ENCODE measurements at regions not wholly inside any gene's neighbourhood (a gene's known extent, or its start where the extent isn't known, plus 50 kb on each side); places are given as distances from the start of the nearest gene placed in this dataset.

GRCh38 chr22:47923011-47923427 lies 1160.6 kb downstream of the TBC1D22A start:
- no peaks in the 10 kb centered on the region for H3K4me1 ChIP-seq
- no peak for DNase-seq
- 80 to 84% (median 83%) methylated on average over 11 of the region's 11 CpGs for WGBS, 4 donors
- TF ChIP-seq CTCF (IDR thresholded peaks at IDR 0.05) (no peak), POLR2A (IDR thresholded peaks at IDR 0.05) (no peak)
- peaks cover 0 to 3% (median 0%) of the 10 kb centered on the region in 9 donors for H3K27me3 ChIP-seq
- no peaks in the 10 kb centered on the region for H3K36me3 ChIP-seq
- intact Hi-C loops (cut with DNase I) = no loop called here
- no peak for ATAC-seq
- H3K9me3 ChIP-seq = peaks cover 0 to 8% (median 0%) of the 10 kb centered on the region in 12 donors
- H3K27ac ChIP-seq = no peak overlapping the region
- no peak overlapping the region for H3K4me3 ChIP-seq

GRCh38 chr22:47921906-47922305 lies 1159.5 kb downstream of the TBC1D22A start:
- ATAC-seq = no peak
- Histone ChIP-seq H3K9me3 (peaks cover 0 to 8% (median 0%) of the 10 kb centered on the region in 12 donors), H3K27me3 (no peaks in the 10 kb centered on the region), H3K36me3 (no peaks in the 10 kb centered on the region), H3K4me1 (no peaks in the 10 kb centered on the region), H3K27ac (no peak overlapping the region), H3K4me3 (no peak overlapping the region)
- no peak for TF ChIP-seq CTCF (IDR thresholded peaks at IDR 0.05)
- no peak for TF ChIP-seq POLR2A (IDR thresholded peaks at IDR 0.05)
- intact Hi-C loops (cut with DNase I) = no loop called here
- no peak for DNase-seq
- 84 to 88% (median 87%) methylated on average over 3 of the region's 3 CpGs for WGBS, 4 donors

GRCh38 chr22:47920380-47920959 lies 1158.0 kb downstream of the TBC1D22A start:
- H3K36me3 ChIP-seq = no peaks in the 10 kb centered on the region
- no peaks in the 10 kb centered on the region for H3K27me3 ChIP-seq
- no peak overlapping the region for H3K27ac ChIP-seq
- ATAC-seq (no peak), DNase-seq (no peak)
- WGBS, 4 donors = 67 to 87% (median 72%) methylated on average over 10 of the region's 10 CpGs
- H3K9me3 ChIP-seq = peaks cover 0 to 8% (median 0%) of the 10 kb centered on the region in 12 donors
- TF ChIP-seq POLR2A (IDR thresholded peaks at IDR 0.05) = no peak
- TF ChIP-seq CTCF (IDR thresholded peaks at IDR 0.05) = no peak
- intact Hi-C loops (cut with DNase I) = no loop called here
- H3K4me1 ChIP-seq = no peaks in the 10 kb centered on the region
- H3K4me3 ChIP-seq = no peak overlapping the region

GRCh38 chr22:47919893-47920292 lies 1157.4 kb downstream of the TBC1D22A start:
- H3K4me3 ChIP-seq = no peak overlapping the region
- 72 to 84% (median 75%) methylated on average over 6 of the region's 6 CpGs for WGBS, 4 donors
- no peaks in the 10 kb centered on the region for H3K4me1 ChIP-seq
- DNase-seq (no peak), ATAC-seq (no peak)
- no peak for TF ChIP-seq CTCF (IDR thresholded peaks at IDR 0.05)
- TF ChIP-seq POLR2A (IDR thresholded peaks at IDR 0.05) = no peak
- no peak overlapping the region for H3K27ac ChIP-seq
- H3K27me3 ChIP-seq = peaks cover 0 to 2% (median 0%) of the 10 kb centered on the region in 9 donors
- H3K36me3 ChIP-seq = no peaks in the 10 kb centered on the region
- peaks cover 0 to 8% (median 0%) of the 10 kb centered on the region in 12 donors for H3K9me3 ChIP-seq
- intact Hi-C loops (cut with DNase I) = no loop called here

Data from heart left ventricle (tissue), 16 donors.